Endothelial cell of umbilical vein (primary cell): ENCODE measurements at regions not wholly inside any gene's neighbourhood (a gene's known extent, or its start where the extent isn't known, plus 50 kb on each side); places are given as distances from the start of the nearest gene placed in this dataset.

Experiments used
- BruUV-seq: library from RNA; stranded (reverse); fragments of 400-500 nt; replicated peaks from 2 replicates; lab custom pipeline; 2021; lab: Mats Ljungman, UMichigan
- CTCF ChIA-PET: fragments of 300-600, 350-600 bp; sonication (Branson Sonifier 250); formaldehyde crosslinking; loops from one replicate; lab custom pipeline; 2021; ENCODE audit warnings: antibody characterized with exemption, inconsistent platforms; lab: Charles Lee
- POLR2A ChIA-PET: fragments of 300-600, 350-600 bp; sonication (Branson Sonifier 250); formaldehyde crosslinking; loops from one replicate; lab custom pipeline; 2021; ENCODE audit warnings: antibody characterized with exemption, inconsistent platforms; lab: Charles Lee
- DNase-seq: peaks from one replicate; pipeline ENCODE4 v3.0.0-alpha.2; 2011; ENCODE audit warnings: low read depth, low spot score
- FAIRE-seq: peaks from 2 replicates; lab custom pipeline; 2011; peaks lifted over from hg19 to GRCh38; lab: Jason Lieb, UNC
- H2AFZ ChIP-seq: 2 replicates; pipeline ENCODE4 v1.6.0; 2012; ENCODE audit warnings: low read depth, low read length, control low read depth, inconsistent platforms
- H3K27ac ChIP-seq: 2 replicates; pipeline ENCODE4 v1.5.1; 2011; ENCODE audit warnings: low read depth, mild to moderate bottlenecking, control low read depth, low read length, moderate library complexity; ENCODE audit not compliant: insufficient read depth
- H3K27me3 ChIP-seq, 2 experiments: 2 replicates each; pipeline versions ENCODE4 v1.6.0 to v1.6.1; 2011; ENCODE audit warnings: low read length in 2 of 2, mixed read lengths in 1 of 2; ENCODE audit not compliant: control insufficient read depth in 2 of 2, insufficient read depth in 2 of 2
- H3K36me3 ChIP-seq, 2 experiments: 2 replicates in 1 of 2; 3 replicates in 1 of 2; pipeline ENCODE4 v1.5.1; 2011; ENCODE audit warnings: low read length in 2 of 2, mild to moderate bottlenecking in 1 of 2, moderate library complexity in 1 of 2; ENCODE audit not compliant: control insufficient read depth in 2 of 2, insufficient read depth in 2 of 2; ENCODE audit errors: extremely low read depth in 1 of 2
- H3K4me1 ChIP-seq: 3 replicates; pipeline ENCODE4 v1.5.1; 2011; ENCODE audit warnings: mild to moderate bottlenecking, low read length; ENCODE audit not compliant: control insufficient read depth, insufficient read depth; ENCODE audit errors: extremely low read depth
- H3K4me2 ChIP-seq: 2 replicates; pipeline ENCODE4 v1.6.1; 2011; ENCODE audit warnings: low read length, control low read depth, mixed read lengths; ENCODE audit not compliant: insufficient read depth
- H3K4me3 ChIP-seq, 3 experiments: fragments of 200-600 bp in 1 of 3; sonication (generic), shearing (Covaris generic) in 1 of 3; replicated peaks in 1 of 3; 2 replicates each; pipeline ENCODE4 v1.5.1; 2011 to 2016; ENCODE audit warnings: control low read depth in 3 of 3, low read length in 3 of 3, mild to moderate bottlenecking in 2 of 3, inconsistent platforms in 1 of 3, low read depth in 1 of 3, moderate library complexity in 1 of 3; ENCODE audit not compliant: insufficient read depth in 1 of 3
- H3K79me2 ChIP-seq: 2 replicates; pipeline ENCODE4 v1.6.0; 2012; ENCODE audit warnings: low read length, inconsistent platforms; ENCODE audit not compliant: control insufficient read depth, insufficient read depth
- H3K9ac ChIP-seq: replicated peaks from 2 replicates; pipeline ENCODE3; 2011; ENCODE audit warnings: low read length, control low read depth; ENCODE audit not compliant: insufficient read depth; ENCODE audit errors: extremely low read depth
- H3K9me1 ChIP-seq: replicated peaks from 3 replicates; pipeline ENCODE4 v1.6.0; 2011; ENCODE audit warnings: mild to moderate bottlenecking, low read length; ENCODE audit not compliant: control insufficient read depth, insufficient read depth; ENCODE audit errors: extremely low read depth
- H3K9me3 ChIP-seq: replicated peaks from 2 replicates; pipeline ENCODE4 v1.5.1; 2012; ENCODE audit warnings: low read length, inconsistent platforms; ENCODE audit not compliant: control insufficient read depth, insufficient read depth
- H4K20me1 ChIP-seq: replicated peaks from 2 replicates; pipeline ENCODE3; 2011; ENCODE audit warnings: mild to moderate bottlenecking, low read length; ENCODE audit not compliant: control insufficient read depth, insufficient read depth; ENCODE audit errors: extremely low read depth
- EZH2 ChIP-seq: IDR thresholded peaks from 2 replicates; pipeline ENCODE4 v1.6.1; 2012; ENCODE audit warnings: borderline replicate concordance, low read depth, mild to moderate bottlenecking, moderate library complexity, low read length, inconsistent platforms; ENCODE audit not compliant: severe bottlenecking
- FOS ChIP-seq: IDR thresholded peaks from 2 replicates; pipeline ENCODE4 v1.6.1; 2011; ENCODE audit warnings: mild to moderate bottlenecking, low read length, moderate library complexity, borderline replicate concordance; ENCODE audit not compliant: insufficient read depth
- GATA2 ChIP-seq: IDR thresholded peaks from 2 replicates; pipeline ENCODE4 v1.7.0; 2011; ENCODE audit warnings: low read depth, mild to moderate bottlenecking, moderate library complexity, mixed read lengths, low read length; ENCODE audit not compliant: insufficient read length, insufficient read depth
- JUN ChIP-seq: IDR thresholded peaks from 2 replicates; pipeline ENCODE4 v1.6.1; 2011; ENCODE audit warnings: borderline replicate concordance, low read depth; ENCODE audit not compliant: insufficient read length, insufficient read depth
- MYC ChIP-seq: IDR thresholded peaks from one replicate; pipeline ENCODE4 v1.6.1; 2011; ENCODE audit warnings: mild to moderate bottlenecking, low read depth, low read length
- POLR2A ChIP-seq: IDR thresholded peaks from 2 replicates; pipeline ENCODE4 v1.6.1; 2012; ENCODE audit warnings: low read depth, mild to moderate bottlenecking, control low read depth, low read length
- POLR2AphosphoS5 ChIP-seq: IDR thresholded peaks from 2 replicates; pipeline ENCODE4 v1.6.1; 2012; ENCODE audit warnings: low read depth, mild to moderate bottlenecking, control low read depth, low read length, moderate library complexity; ENCODE audit not compliant: insufficient read depth
- dilution Hi-C: fragments of 300-500 bp; cut with MboI; formaldehyde crosslinking; loops from one replicate; pipeline ENCODE4 v1.15.0; 2019; ENCODE audit warnings: low sequenced_read_pairs; ENCODE audit not compliant: extremely low pct_ligation_motif_present
- intact Hi-C: fragments of 100-400 bp; cut with micrococcal nuclease; formaldehyde crosslinking; loops from one replicate; pipeline ENCODE4 v1.10.0; 2022
- TF ChIP-seq, protein P1 (sequence below), 2 donors: IDR thresholded peaks; 1 replicate in 1 of 2; 2 replicates in 1 of 2; pipeline ENCODE4 v1.5.1; 2011; ENCODE audit warnings: low read length in 2 of 2, mild to moderate bottlenecking in 2 of 2, moderate library complexity in 2 of 2, control low read depth in 1 of 2, inconsistent platforms in 1 of 2, low read depth in 1 of 2; ENCODE audit not compliant: insufficient read depth in 1 of 2; ENCODE audit errors: extremely low read depth in 1 of 2

DNA sequence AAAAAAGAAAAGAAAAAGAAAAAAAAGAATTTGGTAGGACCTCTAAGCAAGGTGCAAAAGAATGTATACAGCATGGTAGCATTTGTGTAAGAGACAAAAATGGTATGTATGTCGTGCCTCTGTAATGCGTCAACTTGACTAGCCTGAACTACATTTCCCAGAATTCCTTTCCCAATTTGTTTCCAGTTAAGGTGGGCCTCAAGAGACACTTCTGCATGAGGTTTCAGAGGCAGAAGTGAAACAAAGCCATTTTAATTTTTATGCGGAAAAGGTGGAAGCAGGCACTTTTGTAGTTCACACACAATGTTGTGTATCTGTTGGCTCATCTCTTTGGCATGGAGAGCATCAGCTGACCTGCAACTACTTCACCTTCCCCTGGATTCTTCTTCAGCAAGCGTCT lies 56.5 kb upstream of the PAPOLG start:
- no peak overlapping the region for H2AFZ ChIP-seq
- no TSS peak for BruUV-seq
- H3K27ac ChIP-seq: no peak overlapping the region
- no peaks in the 10 kb centered on the region for H3K9me1 ChIP-seq
- no peak overlapping the region for H3K4me3 ChIP-seq
- no peaks in the 10 kb centered on the region for H4K20me1 ChIP-seq
- dilution Hi-C loops: no loop called here
- no peak for FAIRE-seq
- H3K4me2 ChIP-seq: no peak overlapping the region
- H3K9ac ChIP-seq: no peak overlapping the region
- TF ChIP-seq JUN (no peak), POLR2A (no peak), POLR2AphosphoS5 (no peak), EZH2 (no peak), FOS (no peak), GATA2 (no peak), MYC (no peak)
- TF ChIP-seq, protein P1, sequence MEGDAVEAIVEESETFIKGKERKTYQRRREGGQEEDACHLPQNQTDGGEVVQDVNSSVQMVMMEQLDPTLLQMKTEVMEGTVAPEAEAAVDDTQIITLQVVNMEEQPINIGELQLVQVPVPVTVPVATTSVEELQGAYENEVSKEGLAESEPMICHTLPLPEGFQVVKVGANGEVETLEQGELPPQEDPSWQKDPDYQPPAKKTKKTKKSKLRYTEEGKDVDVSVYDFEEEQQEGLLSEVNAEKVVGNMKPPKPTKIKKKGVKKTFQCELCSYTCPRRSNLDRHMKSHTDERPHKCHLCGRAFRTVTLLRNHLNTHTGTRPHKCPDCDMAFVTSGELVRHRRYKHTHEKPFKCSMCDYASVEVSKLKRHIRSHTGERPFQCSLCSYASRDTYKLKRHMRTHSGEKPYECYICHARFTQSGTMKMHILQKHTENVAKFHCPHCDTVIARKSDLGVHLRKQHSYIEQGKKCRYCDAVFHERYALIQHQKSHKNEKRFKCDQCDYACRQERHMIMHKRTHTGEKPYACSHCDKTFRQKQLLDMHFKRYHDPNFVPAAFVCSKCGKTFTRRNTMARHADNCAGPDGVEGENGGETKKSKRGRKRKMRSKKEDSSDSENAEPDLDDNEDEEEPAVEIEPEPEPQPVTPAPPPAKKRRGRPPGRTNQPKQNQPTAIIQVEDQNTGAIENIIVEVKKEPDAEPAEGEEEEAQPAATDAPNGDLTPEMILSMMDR (IDR thresholded peaks at IDR 0.05; ENCODE audit: extremely low read depth in 1 of 2, insufficient read depth in 1 of 2, low read depth in 1 of 2, low read length in 2 of 2): no peak
- H3K36me3 ChIP-seq: no peaks in the 10 kb centered on the region
- ChIA-PET POLR2A (no interaction called here), CTCF (interaction anchor here (0.5 to 1.5 kb wide), 3 partner anchors 25 to 299 kb away, joined by 3 to 7 read pairs (median 3); no protein-coding TSS in a partner anchor)
- H3K9me3 ChIP-seq: no peaks in the 10 kb centered on the region
- intact Hi-C loops: no loop called here
- peaks cover 0 to 4% of the 10 kb centered on the region in 2 experiments for H3K27me3 ChIP-seq
- H3K4me1 ChIP-seq: no peaks in the 10 kb centered on the region
- no peak for DNase-seq
- no peaks in the 10 kb centered on the region for H3K79me2 ChIP-seq
